ENCODE measurements at regions not wholly inside any gene's neighbourhood (a gene's known extent, or its start where the extent isn't known, plus 50 kb on each side); places are given as distances from the start of the nearest gene placed in this dataset.
A peak's percentile ranks its signal among the peaks of the same experiment; 100 is the strongest.

DNA sequence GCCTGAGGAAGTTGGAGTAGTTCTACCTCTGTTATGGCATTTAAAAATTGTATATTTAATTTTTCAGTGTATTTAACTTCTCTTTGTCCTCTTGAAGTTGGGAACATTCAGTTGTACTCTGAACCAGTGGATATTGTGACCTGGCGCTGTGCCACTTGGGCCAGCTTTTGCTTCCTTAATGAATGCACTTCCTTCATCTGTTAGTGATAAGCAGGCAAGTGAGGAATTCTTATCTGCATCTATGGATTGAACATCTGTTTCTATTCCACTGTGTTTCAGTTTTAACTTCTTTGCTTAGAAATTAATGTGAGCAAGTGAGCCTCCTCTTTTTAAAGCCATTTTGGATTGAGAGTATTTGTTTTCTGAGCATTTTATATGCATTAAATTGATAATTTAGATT, 128.3 kb downstream of the UCHL1 start:
- BruUV-seq (replicated peaks): no TSS peak
- H3K27me3 ChIP-seq (ENCODE audit: control insufficient read depth in 2 of 2, insufficient read depth in 2 of 2, low read length in 2 of 2): peaks cover 3 to 5% of the 10 kb centered on the region in 2 experiments
- peak; percentile 91 for FAIRE-seq
- H3K9ac ChIP-seq (replicated peaks; ENCODE audit: extremely low read depth, insufficient read depth, low read length): peak overlapping the region; percentile 26
- ChIA-PET CTCF (interaction anchor here (1.0 to 1.1 kb wide), 2 partner anchors 11 to 259 kb away, joined by 3 to 6 read pairs; no protein-coding TSS in a partner anchor), POLR2A (no interaction called here)
- H3K36me3 ChIP-seq (ENCODE audit: control insufficient read depth in 2 of 2, extremely low read depth in 1 of 2, insufficient read depth in 2 of 2, low read length in 2 of 2): peaks cover 0 to 1% of the 10 kb centered on the region in 2 experiments
- peak; percentile 99 for DNase-seq (ENCODE audit: low read depth, low spot score)
- peak overlapping the region; percentile 14 for H3K4me2 ChIP-seq (ENCODE audit: insufficient read depth, low read length)
- no peaks in the 10 kb centered on the region for H3K9me3 ChIP-seq (replicated peaks; ENCODE audit: control insufficient read depth, insufficient read depth, low read length)
- H3K4me3 ChIP-seq (replicated peaks in 1 of 3; ENCODE audit: insufficient read depth in 1 of 3, low read depth in 1 of 3, low read length in 3 of 3): no peak overlapping the region
- dilution Hi-C loops (cut with MboI; ENCODE audit: extremely low pct_ligation_motif_present, low sequenced_read_pairs): no loop called here
- peak overlapping the region; percentile 39 for H3K27ac ChIP-seq (ENCODE audit: insufficient read depth, low read depth, low read length)
- H4K20me1 ChIP-seq (replicated peaks; ENCODE audit: control insufficient read depth, extremely low read depth, insufficient read depth, low read length): no peaks in the 10 kb centered on the region
- peak; percentile 49 for TF ChIP-seq POLR2A (IDR thresholded peaks at IDR 0.05; ENCODE audit: low read depth, low read length)
- peak; percentile 55 for TF ChIP-seq POLR2AphosphoS5 (IDR thresholded peaks at IDR 0.05; ENCODE audit: insufficient read depth, low read depth, low read length)
- peak; percentile 91 for TF ChIP-seq GATA2 (IDR thresholded peaks at IDR 0.05; ENCODE audit: insufficient read depth, insufficient read length, low read depth, low read length)
- no peak for TF ChIP-seq CTCF (IDR thresholded peaks at IDR 0.05; ENCODE audit: extremely low read depth in 1 of 2, insufficient read depth in 1 of 2, low read depth in 1 of 2, low read length in 2 of 2)
- peak; percentile 48 for TF ChIP-seq JUN (IDR thresholded peaks at IDR 0.05; ENCODE audit: borderline replicate concordance, insufficient read depth, insufficient read length, low read depth)
- peak; percentile 8 for TF ChIP-seq FOS (IDR thresholded peaks at IDR 0.05; ENCODE audit: borderline replicate concordance, insufficient read depth, low read length)
- no peaks in the 10 kb centered on the region for H3K9me1 ChIP-seq (replicated peaks; ENCODE audit: control insufficient read depth, extremely low read depth, insufficient read depth, low read length)
- intact Hi-C loops (cut with micrococcal nuclease): loop anchor here (1.0 to 5.0 kb wide), 5 partner anchors 24 to 151 kb away; no protein-coding TSS in a partner anchor
- peaks cover 18% of the 10 kb centered on the region for H3K4me1 ChIP-seq (ENCODE audit: control insufficient read depth, extremely low read depth, insufficient read depth, low read length)
- H3K79me2 ChIP-seq (ENCODE audit: control insufficient read depth, insufficient read depth, low read length): no peaks in the 10 kb centered on the region
- no peak overlapping the region for H2AFZ ChIP-seq (ENCODE audit: low read depth, low read length)

All from endothelial cell of umbilical vein (primary cell).